PC-9 (cell line): ENCODE measurements at regions not wholly inside any gene's neighbourhood (a gene's known extent, or its start where the extent isn't known, plus 50 kb on each side); places are given as distances from the start of the nearest gene placed in this dataset.

ENCODE experiments used
- CTCF ChIP-seq: fragments of 200-600 bp; sonication (generic); conservative IDR thresholded peaks from 2 replicates; pipeline ENCODE4 v1.6.1; 2017; ENCODE audit warnings: mixed run types, antibody characterized with exemption, mild to moderate bottlenecking, moderate library complexity
- EZH2 ChIP-seq: fragments of 200-600 bp; sonication (generic); IDR thresholded peaks from 2 replicates; pipeline ENCODE4 v1.8.0; 2017; ENCODE audit warnings: antibody characterized with exemption, low read depth

GRCh38 chr2:183919167-183919566 lies 679.2 kb upstream of the ZNF804A start:
- TF ChIP-seq CTCF (no peak), EZH2 (no peak)
